ENCODE measurements at regions not wholly inside any gene's neighbourhood (a gene's known extent, or its start where the extent isn't known, plus 50 kb on each side); places are given as distances from the start of the nearest gene placed in this dataset.

DNA sequence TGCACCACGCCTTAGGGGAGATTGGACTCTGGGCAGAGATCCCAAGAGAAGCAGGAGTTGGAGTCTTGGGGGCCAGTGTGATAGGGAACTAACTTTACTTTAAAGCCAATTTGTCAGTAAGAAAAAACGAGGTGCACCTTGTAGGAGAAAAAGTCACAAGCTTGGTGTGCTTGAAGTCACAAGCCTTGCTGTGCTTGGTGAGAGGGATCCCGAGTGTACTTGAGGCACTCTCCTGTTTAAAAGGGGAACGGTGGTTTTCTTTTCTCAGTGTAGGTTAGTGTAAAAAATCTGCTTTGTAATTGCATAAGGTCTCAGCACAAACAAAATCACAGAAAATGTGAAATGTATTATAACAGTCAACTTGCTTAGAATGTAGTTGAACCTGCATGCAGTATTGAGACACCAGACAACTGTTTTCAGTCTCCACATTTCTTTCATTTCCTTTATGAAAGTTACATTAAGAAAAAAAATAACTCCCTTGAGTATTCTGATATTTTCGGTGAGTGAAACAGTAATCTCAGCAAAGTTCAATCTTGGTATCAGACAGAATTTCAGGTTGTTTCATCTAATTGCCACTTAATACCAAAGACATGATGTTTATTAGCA lies 111.1 kb upstream of the DUSP22 start:
- no peak for DNase-seq

DNA sequence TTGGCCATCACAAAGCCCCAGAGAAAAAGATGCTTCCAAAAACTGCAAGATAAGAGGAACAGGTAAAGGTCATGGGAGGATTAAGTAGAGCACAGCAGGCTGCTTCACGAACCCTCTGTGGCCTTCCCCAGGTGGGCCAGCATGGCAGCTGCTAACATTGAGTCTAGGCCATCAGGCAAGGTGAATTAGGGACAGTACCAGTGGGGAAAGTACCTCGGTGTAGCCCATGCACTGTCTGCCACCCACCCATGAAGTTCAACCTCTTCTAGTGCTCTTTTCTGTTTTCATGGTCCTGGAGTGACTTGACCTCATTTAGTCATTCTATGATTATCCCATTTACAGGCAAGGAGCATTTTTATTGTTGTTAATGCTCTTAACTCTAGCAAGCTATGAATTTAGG lies 108.6 kb upstream of the DUSP22 start:
- no peak for DNase-seq

DNA sequence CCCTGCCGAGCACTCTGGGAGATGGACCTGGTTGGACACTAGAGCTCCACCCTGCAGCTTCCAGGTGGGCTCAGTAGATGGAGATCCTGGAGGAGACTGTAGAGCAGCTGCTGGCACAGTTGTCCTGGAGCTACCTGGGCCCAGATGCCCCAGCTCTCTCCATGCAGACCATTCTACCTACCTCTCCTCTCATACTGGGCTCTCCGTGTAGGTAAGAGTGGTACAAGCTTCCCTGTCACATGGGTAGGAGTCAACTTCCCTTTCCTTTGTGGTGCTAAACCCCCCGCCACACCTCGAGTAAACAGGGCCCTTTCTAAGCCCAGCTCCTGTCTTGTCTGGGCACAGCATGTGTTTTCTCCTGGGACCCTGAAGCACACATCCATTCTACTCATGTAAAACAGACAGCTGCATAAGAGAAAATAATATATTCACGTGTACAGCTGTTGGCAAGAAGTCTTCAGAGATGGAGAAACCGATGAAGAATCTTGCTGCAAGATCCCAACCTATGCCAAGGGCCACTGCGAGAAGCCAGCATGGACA lies 108.1 kb upstream of the DUSP22 start:
- no peak for DNase-seq

DNA sequence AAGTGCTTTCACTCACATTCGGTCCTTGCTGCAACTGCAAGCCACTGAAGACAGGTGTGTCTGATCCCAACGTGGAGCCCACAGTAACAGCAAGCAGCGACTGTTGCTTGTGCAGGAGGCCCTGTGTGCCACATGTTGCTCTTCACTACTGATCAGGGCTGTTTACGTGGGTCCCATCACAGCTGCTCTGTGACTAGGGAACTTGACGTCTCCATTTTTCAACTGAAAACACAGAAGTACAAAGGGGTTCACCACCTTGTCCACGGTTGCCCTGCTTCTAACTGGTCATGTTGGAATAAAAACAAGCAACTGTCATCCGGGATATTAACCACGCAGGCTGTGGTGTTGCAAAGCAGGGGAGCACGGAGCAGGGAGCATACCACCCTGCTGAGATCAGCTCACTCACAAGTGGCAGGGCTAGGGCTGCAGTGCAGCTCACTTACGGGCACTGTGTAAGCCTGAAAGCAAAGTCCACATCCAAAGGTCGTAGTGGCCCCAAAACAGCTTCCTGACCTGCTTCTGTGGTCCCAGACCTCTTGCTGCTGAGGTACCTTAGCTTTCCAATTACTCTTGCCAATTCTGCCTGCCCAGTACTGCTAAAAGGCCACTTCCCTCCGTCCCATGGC lies 105.8 kb upstream of the DUSP22 start:
- DNase-seq: no peak

DNA sequence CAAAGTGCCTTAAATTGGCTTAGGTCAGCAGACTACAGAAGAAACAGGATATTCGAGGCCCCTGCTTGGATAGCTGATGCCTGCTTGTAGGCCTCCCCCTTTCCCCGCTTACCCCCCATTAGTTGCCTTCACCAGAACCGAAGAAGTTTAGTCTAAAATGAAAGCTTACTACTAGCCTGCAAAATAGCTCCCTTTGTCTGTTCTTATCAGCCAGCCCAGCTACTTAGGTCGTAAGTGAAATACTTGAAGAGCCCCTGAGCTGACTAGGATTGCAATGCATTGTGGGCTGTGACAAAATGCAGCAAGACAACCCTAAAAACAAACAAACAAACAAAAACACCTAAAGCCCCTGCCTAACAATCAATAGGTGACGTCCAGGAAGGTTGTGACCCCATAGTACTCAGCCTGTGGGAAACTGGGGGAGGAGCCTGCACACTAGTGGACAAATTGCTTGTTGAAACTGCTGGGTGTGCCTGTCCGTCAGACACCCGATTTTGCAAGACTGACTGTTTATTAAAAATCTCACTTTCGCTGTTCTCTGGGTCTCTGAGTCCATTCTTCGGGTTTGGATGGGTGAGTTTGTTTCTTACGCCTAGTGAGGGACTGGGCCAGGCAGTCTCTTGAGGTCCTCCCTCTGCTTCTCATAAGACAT lies 105.0 kb upstream of the DUSP22 start:
- DNase-seq: no peak

DNA sequence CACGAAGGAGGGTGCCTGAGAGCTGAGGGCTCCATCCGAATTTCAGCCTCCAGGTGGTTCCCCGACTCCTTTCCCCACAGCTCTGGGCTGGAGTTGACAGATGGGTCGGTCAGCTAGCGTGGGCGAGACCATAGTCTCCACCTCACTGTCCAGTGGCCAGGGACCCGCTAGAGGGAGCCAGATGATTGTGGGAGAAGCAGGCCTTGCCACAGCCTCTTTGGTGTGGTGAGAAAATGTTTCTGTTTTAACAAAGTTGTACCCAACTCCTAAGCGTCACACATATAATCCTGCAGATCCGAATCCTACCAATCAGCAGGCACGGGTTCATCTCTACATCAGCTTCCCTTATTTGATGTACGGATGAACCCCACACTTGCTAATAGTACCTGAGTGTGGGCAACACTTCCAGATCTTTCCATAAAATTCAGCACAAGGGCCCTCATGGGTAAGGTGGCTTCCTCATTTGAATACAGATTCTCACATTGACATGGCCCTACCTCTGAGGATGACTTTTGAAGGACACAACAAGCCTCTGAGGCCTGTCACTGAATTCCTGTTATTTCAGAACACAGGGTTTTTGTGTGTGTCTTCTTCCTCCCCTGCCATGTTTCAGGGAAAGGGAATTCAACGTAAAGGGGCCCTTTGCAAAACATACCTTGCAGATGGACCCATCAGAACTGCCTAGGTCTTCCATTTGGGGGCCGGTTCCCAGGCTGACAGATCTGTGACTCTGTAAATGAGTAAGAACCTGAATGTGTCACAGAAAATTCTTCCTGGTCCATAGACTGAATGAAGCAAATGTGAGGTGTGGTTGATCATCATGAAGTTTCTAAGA lies 103.2 kb upstream of the DUSP22 start:
- peak; percentile 89 for DNase-seq

DNA sequence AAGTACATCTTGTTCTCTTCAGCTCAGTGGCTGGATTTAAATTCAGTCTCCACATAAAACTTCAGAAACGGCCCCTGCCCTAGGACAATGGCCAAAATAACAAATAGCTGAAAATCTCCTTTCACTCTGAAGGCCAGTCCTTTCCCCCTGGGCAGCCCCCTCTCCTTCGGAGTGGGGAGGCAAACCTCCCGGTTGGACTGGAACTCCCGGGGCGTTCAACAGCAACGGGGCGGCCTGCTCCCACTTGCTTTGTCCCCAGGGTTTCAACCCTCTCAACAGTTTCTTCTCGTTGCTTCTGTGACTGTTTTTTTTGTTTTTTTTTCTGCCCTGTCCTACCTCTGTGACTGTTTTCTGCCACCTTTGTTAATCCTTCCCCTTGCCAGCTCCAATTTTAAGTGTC lies 102.6 kb upstream of the DUSP22 start:
- DNase-seq: no peak

DNA sequence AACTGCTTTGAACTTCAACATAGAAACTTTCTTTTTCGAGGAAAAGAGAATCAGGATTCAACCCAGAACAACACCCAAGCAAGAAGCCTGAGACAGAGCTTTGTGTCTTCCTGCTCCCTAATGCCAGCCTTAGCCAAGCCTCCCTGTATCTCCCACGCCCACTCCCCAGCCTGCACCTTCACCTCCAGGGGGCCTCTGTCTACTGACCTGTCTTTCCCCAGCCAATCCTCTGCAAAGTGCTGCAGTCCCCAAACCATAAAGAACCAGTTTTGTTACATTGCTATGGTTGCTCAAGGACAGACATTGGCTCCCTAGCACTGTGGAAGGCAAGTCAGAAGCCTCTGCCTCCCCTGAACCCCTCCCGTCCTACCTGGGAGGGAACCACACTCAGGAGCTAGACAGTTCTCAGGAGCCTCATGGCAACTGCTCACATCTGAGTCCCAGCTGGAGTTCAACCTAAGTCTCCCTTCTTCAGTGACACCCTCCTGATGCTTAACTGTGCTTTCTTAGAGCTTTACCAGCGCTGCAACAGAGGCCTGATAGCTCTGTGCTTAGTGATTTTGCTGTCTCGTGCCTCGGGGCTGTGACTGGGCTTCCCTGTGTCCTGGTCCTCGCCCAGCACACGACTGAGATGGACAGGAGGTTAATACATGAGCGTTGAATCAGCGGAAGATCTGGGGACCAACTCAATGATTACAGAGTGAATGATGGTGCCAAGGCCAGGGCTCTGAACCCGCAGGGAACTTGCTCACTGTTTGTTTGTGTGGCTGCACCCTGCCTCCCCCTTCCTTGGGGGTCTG lies 101.5 kb upstream of the DUSP22 start:
- DNase-seq: no peak

DNA sequence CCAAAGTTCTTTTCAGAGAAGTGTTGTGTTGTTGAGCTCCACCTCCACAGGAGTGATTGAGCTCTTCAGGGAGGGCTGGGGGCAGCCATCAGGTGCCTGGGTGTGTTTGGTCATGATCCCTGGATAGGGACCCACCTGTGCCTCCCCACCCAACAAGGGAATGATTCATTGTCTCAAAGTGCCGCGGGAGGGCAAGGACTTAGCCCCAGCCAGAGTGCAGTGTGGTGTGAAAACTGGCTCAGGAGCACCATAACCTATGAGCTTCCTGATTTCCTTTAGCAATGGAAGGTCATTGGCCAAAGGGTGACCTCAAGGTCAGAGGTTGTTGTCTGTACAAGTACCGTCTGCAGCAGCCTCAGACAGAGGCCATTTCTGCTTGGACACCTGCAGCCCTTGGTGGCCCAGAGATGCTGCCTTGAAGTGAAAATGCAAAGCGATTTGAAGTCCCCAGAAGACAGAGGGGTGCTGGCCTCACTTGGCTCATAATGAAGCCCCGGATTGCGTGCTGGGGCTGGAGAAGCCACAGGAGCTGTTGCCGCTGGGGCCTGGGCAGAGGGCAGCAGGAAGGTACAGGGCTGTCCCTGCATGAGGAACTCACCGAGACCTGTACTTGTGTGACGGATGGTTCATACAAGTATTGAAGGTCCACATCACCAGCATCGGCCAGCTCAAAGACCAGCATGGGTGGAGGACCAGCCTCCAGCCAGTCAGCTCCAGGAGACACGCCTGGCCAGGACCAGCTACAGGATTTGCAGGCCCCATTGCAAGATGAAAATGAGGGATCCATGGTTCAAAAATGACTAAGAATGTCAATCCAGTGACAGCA lies 100.6 kb upstream of the DUSP22 start:
- DNase-seq: no peak

DNA sequence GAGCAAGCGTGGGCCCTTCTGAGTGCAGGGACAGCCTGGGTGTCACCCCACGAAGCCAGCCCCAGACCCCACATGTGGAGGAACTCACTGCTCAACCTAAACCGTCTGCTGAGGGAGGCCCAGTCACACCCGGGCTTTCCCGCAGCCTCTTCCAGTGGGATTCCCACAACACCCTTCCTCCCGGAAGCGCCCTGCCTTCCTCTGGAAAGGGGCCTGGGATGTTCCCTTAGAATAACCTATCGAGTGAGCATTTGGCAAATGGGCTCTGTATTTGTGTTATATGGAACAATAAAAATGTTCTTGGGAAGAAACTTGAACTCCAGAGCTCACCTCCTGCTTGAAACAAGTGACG lies 100.0 kb upstream of the DUSP22 start:
- no peak for DNase-seq

DNA sequence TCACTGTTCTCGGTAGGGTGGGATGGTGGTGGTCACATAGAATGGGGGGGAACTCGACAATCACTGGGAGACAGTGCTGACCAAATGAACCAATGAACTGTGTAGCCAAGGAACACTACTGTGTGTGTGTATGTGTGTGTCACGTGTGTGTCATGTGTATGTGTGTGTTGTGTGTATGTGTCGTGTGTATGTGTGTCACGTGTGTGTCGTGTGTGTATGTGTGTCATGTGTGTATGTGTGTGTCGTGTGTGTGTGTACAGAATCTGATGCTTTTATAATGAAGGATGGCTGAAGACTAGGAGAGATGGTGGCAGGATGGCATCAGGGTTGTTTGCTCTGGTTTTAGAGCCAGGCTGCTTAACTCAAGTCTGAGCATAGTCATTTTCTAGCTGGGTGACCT lies 99.1 kb upstream of the DUSP22 start:
- no peak for DNase-seq

DNA sequence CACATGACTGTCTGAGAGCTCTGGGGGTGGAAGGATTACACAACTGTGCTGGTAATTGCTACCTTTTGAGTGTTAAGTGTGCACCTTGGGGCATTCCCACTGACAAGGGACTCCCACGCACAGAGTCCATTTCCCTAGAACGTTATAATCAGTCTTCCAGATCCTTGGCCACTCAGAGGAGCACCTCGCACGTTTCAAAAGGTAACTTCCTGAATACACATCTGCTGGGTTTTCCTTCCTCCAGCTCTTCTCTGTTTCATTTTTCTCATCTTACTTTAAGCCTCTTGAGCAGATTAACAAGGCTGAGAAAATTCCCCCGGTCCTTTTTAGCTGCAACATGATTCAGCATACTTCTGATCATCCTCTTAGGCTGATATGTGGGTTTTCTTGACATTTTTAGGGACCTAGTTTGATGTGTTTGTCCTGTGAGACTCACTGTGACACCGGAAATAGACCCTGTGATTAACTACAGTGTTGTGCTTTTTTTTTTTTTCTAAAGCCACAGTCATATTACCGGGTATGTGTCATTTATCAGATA lies 98.4 kb upstream of the DUSP22 start:
- DNase-seq: peak; percentile 55

DNA sequence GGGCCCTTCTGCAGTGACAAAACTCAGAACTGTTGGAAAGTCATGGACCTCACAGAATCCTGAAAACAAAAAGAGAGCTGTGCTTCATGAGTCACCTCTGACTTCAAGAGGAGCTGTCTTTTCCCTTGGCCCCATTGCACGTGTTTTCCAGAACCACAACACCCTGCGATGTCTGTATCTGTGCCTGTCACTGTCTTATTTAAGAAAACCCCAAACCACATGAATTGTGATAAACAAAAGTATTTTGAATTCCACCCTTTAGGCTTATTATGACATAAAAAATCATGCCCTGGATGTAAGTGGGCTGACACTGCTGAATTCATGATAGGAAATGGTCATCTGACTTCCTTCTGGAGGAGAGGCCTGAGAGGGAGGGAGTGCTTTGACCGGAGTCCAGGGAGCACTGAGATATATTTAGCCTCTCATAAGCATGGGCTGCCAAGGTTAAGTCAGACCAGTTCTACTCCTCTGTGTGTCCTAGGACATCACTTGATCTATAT lies 96.4 kb upstream of the DUSP22 start:
- DNase-seq: peak; percentile 74

DNA sequence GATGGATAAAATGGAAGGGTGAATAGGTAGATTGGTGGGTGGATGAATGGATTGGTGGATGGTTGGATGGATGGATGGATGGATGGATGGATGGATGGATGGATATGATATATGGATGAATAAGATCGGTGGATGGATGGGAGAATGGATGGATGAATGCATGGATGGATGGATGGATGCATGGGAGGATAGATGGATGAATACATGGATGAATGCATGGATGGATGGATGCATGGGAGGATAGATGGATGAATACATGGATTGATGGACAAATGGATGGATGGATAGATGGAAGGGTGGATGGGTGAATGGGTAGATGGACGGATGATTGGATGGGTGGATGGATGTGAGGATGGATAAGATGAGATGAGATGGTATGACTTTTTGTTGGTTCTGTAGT lies 95.7 kb upstream of the DUSP22 start:
- no peak for DNase-seq

DNA sequence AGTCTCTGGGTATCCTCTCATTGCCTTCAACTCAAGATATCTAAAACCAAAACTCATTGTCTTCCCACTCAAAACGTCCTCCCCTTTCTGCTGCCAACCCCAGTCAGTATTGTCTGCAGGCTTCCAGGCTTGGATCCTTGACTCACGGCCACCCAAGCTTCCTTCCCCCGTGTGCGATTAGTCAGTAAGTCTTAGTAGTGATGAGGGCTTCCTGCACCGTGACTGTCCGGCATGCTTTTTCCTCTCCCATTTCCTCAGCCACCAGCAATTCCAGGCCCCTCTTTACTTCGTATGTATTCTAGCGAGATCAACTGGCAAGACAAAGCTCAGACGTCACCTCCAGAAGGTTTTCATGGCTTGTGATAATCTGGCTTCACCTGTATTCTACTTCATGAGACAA lies 88.6 kb upstream of the DUSP22 start:
- no peak for DNase-seq

DNA sequence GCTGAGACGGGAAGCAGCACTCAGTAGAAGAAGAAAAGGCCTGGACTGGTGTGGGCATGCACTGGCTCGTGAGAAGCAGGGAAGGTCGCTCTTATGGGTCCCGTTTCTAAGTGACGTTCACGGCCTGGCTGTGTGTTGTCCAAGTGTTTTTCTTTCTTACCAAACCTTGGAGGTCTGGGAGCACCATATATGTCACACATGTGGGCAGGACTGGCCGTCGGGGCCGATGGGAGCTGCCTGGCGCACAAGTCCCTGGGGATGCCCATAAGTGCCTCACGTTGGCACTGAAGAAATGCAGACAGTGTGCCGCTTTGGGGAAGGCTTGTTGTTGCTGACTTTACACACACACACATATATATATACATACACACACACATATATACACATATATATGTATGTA lies 86.0 kb upstream of the DUSP22 start:
- DNase-seq: no peak

DNA sequence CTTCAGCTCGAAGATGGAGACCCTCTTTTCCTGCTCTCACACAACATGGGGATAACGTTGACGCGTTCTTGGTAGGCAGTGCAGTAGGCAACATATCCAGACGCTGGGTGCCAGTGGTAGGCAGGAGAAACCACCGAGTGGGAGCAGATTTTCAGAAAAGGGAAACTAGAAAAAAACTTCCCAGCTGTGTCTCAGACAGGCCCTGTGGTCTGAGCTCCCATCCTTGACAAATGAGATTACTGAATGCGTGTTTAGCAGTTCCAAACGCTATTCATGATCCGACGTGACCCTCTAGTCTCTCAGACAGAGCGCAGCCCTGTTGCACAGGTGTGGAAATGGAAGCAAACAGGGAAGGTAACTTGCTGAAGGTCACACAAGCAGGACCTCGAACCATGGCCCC lies 83.9 kb upstream of the DUSP22 start:
- DNase-seq: no peak

DNA sequence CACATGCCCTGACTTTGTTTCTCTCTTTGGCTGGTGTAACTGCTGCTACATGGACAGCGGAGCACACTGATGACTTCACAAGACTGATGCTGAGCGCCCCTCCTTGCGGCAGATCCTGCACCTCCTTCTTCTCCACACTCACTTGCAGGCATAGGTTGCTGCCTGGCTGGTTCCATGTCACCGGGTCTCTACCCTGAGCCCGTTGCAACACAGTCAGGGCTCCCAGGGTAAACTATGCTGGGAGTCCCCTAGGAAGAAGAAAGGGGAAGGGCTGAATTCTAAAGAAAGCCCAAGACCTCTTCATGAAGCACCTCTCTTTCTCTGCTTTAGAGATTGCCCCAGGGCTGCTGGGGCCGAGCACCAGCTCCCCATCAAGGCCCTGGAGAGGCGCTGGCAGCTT lies 83.3 kb upstream of the DUSP22 start:
- no peak for DNase-seq

DNA sequence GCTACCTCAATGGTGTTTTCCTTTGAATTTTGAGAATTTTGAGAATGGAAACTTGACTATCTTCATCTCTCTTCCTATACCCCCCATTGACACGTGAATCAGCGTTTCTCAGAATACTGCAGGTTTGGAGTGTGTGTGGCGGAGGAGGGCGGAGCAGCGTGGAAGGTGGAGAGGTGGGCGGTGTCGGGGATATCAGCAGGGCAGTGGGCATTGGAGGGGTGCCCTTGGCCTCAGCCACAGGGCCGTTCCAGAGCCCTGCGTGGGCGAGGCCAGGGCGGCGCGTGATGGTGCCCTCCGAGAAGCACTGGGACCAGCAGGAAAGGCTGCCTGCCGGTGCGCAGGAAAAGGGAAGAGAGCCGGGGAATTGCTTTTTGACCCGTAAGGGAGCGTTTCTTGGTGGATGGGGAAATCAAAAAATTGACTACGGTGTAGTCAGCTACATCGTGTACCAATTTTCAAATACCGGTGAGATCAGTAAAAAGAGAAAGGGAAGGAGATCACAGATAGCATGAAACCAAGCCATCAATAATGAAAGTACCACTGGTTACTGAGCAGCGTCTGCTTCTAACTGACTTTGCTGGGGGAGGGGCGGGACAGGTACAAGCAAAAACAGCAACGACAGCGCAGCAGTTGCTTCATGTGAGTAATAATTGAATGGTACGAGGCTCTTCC lies 82.7 kb upstream of the DUSP22 start:
- peak; percentile 84 for DNase-seq

DNA sequence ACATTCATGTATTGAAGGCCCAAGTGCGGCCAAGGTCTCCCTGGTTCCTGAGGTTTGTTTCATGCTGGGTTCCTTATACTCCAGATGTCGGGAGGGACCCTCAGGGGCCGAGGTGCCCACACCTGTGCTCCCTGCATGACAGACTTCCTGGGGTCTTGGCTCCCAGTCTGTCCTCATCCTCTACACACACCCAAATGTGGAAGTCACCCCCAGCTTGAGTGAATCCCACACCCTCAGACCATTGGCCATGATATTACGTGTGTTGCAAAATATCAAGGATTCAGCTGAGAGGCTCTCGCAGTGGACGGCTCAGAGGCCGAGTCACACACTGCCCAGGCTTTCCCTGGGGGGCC lies 82.2 kb upstream of the DUSP22 start:
- no peak for DNase-seq
